PC-3 (cell line): ENCODE measurements at regions not wholly inside any gene's neighbourhood (a gene's known extent, or its start where the extent isn't known, plus 50 kb on each side); places are given as distances from the start of the nearest gene placed in this dataset.

Experiments
- EZH2 ChIP-seq: fragments of 300-600 bp; sonication (generic); IDR thresholded peaks from one replicate; pipeline ENCODE4 v1.6.1; 2017; ENCODE audit warnings: antibody characterized with exemption, mild to moderate bottlenecking, low read length; ENCODE audit not compliant: unreplicated experiment
- EZH2phosphoT487 ChIP-seq: fragments of 300-600 bp; sonication (generic); IDR thresholded peaks from 2 replicates; pipeline ENCODE4 v1.6.1; 2018; ENCODE audit warnings: mild to moderate bottlenecking, antibody characterized with exemption, low read length, borderline replicate concordance
- TF ChIP-seq, protein P1 (sequence below): fragments of 300-600 bp; sonication (generic); conservative IDR thresholded peaks from 2 replicates; pipeline ENCODE4 v1.5.1; 2017; ENCODE audit warnings: antibody characterized with exemption, low read depth, mild to moderate bottlenecking, low read length

DNA sequence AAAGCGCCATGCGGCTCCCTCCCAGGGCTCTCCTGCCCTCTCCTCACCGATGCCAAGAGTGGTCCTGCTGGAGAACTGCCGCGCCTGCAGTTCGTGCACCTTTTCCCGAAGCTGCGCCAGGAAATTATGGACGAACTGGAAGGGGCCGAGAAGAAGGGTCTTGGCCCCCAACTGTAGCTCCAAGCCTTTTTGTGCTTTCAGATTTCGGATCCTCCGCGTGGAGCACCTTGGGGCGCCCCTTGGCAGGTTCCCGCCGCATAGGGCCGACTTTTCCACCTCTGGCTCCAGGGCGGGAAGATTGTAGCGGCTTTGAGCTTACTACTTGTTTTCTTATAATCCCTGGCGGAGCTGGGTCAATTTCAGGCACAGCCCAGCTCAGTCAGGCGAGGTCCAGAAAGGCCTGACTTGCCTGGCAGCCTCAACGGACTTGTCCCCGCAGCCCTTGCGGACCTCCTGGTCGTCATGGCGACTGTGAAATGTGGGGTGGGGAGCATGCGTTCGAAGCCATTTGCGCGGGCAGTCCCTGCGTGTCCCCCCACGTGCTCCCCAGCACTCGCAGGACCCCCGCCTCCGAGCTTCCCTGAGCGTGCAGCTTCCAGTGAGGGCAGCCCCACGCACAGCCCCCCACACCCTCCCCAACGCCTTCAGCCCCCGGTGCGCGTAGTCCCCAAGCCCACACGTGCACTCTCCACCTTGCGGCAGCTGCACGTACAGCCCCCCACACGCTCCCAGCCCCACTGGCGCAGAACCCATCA lies 129.9 kb downstream of the KBTBD2 start:
- TF ChIP-seq, protein P1, sequence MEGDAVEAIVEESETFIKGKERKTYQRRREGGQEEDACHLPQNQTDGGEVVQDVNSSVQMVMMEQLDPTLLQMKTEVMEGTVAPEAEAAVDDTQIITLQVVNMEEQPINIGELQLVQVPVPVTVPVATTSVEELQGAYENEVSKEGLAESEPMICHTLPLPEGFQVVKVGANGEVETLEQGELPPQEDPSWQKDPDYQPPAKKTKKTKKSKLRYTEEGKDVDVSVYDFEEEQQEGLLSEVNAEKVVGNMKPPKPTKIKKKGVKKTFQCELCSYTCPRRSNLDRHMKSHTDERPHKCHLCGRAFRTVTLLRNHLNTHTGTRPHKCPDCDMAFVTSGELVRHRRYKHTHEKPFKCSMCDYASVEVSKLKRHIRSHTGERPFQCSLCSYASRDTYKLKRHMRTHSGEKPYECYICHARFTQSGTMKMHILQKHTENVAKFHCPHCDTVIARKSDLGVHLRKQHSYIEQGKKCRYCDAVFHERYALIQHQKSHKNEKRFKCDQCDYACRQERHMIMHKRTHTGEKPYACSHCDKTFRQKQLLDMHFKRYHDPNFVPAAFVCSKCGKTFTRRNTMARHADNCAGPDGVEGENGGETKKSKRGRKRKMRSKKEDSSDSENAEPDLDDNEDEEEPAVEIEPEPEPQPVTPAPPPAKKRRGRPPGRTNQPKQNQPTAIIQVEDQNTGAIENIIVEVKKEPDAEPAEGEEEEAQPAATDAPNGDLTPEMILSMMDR, result no peak
- no peak for TF ChIP-seq EZH2phosphoT487
- TF ChIP-seq EZH2, result no peak
